ENCODE measurements at regions not wholly inside any gene's neighbourhood (a gene's known extent, or its start where the extent isn't known, plus 50 kb on each side); places are given as distances from the start of the nearest gene placed in this dataset.

GRCh38 chr14:85040046-85040685, 489.8 kb upstream of the FLRT2 start:
- no peaks in the 10 kb centered on the region for H3K36me3 ChIP-seq (ENCODE audit: control insufficient read depth, insufficient read depth, low read length)
- DNase-seq (ENCODE audit: low read depth) (no peak), FAIRE-seq (no peak)
- H3K27me3 ChIP-seq (ENCODE audit: control insufficient read depth, insufficient read depth, low read length): peaks cover 2% of the 10 kb centered on the region
- no peak for TF ChIP-seq CTCF (IDR thresholded peaks at IDR 0.05; ENCODE audit: insufficient read depth, low read length, severe bottlenecking)
- H3K4me3 ChIP-seq (ENCODE audit: low read depth, low read length): no peak overlapping the region

- no peak overlapping the region for H3K4me3 ChIP-seq (ENCODE audit: low read depth, low read length)
- H3K27me3 ChIP-seq (ENCODE audit: control insufficient read depth, insufficient read depth, low read length): peaks cover 2% of the 10 kb centered on the region
- FAIRE-seq: no peak
- DNase-seq (ENCODE audit: low read depth): no peak
- no peak for TF ChIP-seq CTCF (IDR thresholded peaks at IDR 0.05; ENCODE audit: insufficient read depth, low read length, severe bottlenecking)
- no peaks in the 10 kb centered on the region for H3K36me3 ChIP-seq (ENCODE audit: control insufficient read depth, insufficient read depth, low read length)
Observed at GRCh38 chr14:85041618-85042017, 488.3 kb upstream of the FLRT2 start.

GRCh38 chr14:85042301-85042700, 487.6 kb upstream of the FLRT2 start:
- no peak for TF ChIP-seq CTCF (IDR thresholded peaks at IDR 0.05; ENCODE audit: insufficient read depth, low read length, severe bottlenecking)
- Histone ChIP-seq H3K36me3 (ENCODE audit: control insufficient read depth, insufficient read depth, low read length) (no peaks in the 10 kb centered on the region), H3K4me3 (ENCODE audit: low read depth, low read length) (no peak overlapping the region), H3K27me3 (ENCODE audit: control insufficient read depth, insufficient read depth, low read length) (peaks cover 2% of the 10 kb centered on the region)
- DNase-seq (ENCODE audit: low read depth): no peak
- no peak for FAIRE-seq

- H3K36me3 ChIP-seq (ENCODE audit: control insufficient read depth, insufficient read depth, low read length): no peaks in the 10 kb centered on the region
- DNase-seq (ENCODE audit: low read depth) (no peak), FAIRE-seq (no peak)
- no peaks in the 10 kb centered on the region for H3K27me3 ChIP-seq (ENCODE audit: control insufficient read depth, insufficient read depth, low read length)
- TF ChIP-seq CTCF (IDR thresholded peaks at IDR 0.05; ENCODE audit: insufficient read depth, low read length, severe bottlenecking): no peak
- H3K4me3 ChIP-seq (ENCODE audit: low read depth, low read length): no peak overlapping the region
Observed at GRCh38 chr14:85050180-85050579, 479.8 kb upstream of the FLRT2 start.

GRCh38 chr14:85052646-85053045, 477.3 kb upstream of the FLRT2 start:
- no peak for TF ChIP-seq CTCF (IDR thresholded peaks at IDR 0.05; ENCODE audit: insufficient read depth, low read length, severe bottlenecking)
- FAIRE-seq (no peak), DNase-seq (ENCODE audit: low read depth) (no peak)
- H3K27me3 ChIP-seq (ENCODE audit: control insufficient read depth, insufficient read depth, low read length): no peaks in the 10 kb centered on the region
- H3K4me3 ChIP-seq (ENCODE audit: low read depth, low read length): no peak overlapping the region
- no peaks in the 10 kb centered on the region for H3K36me3 ChIP-seq (ENCODE audit: control insufficient read depth, insufficient read depth, low read length)

- no peak for FAIRE-seq
- TF ChIP-seq CTCF (IDR thresholded peaks at IDR 0.05; ENCODE audit: insufficient read depth, low read length, severe bottlenecking): no peak
- H3K36me3 ChIP-seq (ENCODE audit: control insufficient read depth, insufficient read depth, low read length): no peaks in the 10 kb centered on the region
- no peaks in the 10 kb centered on the region for H3K27me3 ChIP-seq (ENCODE audit: control insufficient read depth, insufficient read depth, low read length)
- no peak for DNase-seq (ENCODE audit: low read depth)
- H3K4me3 ChIP-seq (ENCODE audit: low read depth, low read length): no peak overlapping the region
Observed at GRCh38 chr14:85054178-85054577, 475.8 kb upstream of the FLRT2 start.
